GM12878 (cell line): ENCODE measurements at regions not wholly inside any gene's neighbourhood (a gene's known extent, or its start where the extent isn't known, plus 50 kb on each side); places are given as distances from the start of the nearest gene placed in this dataset.

Experiments
- ATAC-seq: fragments of 200-7000 bp; cut with Tn5 transposase; 3 replicates; pipeline ENCODE4 v1.9.1; 2020; ENCODE audit warnings: mild to moderate bottlenecking, moderate library complexity
- BruUV-seq: library from RNA; stranded (reverse); fragments of 400-500 nt; replicated peaks from 2 replicates; lab custom pipeline; 2021; lab: Mats Ljungman, UMichigan
- CTCF ChIA-PET: fragments of 300-600 bp; sonication (Branson Sonifier 250); formaldehyde crosslinking; extraction: SDS; loops from one replicate; lab custom pipeline; 2021; ENCODE audit warnings: inconsistent platforms; lab: Yijun Ruan, JAX
- POLR2A ChIA-PET: fragments of 350-600 bp; formaldehyde crosslinking; extraction: SDS; loops from one replicate; lab custom pipeline; 2021; ENCODE audit warnings: inconsistent platforms; lab: Charles Lee
- RAD21 ChIA-PET: fragments of 300-600 bp; sonication (Branson Sonifier 250); formaldehyde crosslinking; loops from one replicate; lab custom pipeline; 2023; ENCODE audit warnings: antibody characterized with exemption; ENCODE audit not compliant: unreplicated experiment; lab: Charles Lee
- SMC1A ChIA-PET: fragments of 300-600 bp; sonication (Branson Sonifier 250); formaldehyde crosslinking; loops from one replicate; lab custom pipeline; 2023; ENCODE audit not compliant: unreplicated experiment, uncharacterized antibody; lab: Charles Lee
- DNase-seq: peaks from one replicate; pipeline ENCODE4 v3.0.0-alpha.2; 2011; ENCODE audit warnings: low read depth, low spot score
- FAIRE-seq: peaks from 3 replicates; lab custom pipeline; 2011; peaks lifted over from hg19 to GRCh38; lab: Jason Lieb, UNC
- H2AFZ ChIP-seq: 2 replicates; pipeline ENCODE4 v1.6.0; 2011; ENCODE audit warnings: low read depth, low read length, control low read depth; ENCODE audit not compliant: control insufficient read depth
- H3K27ac ChIP-seq: 2 replicates; pipeline ENCODE4 v1.5.1; 2011; ENCODE audit warnings: control low read depth; ENCODE audit not compliant: control insufficient read depth, insufficient read depth
- H3K27me3 ChIP-seq, 2 experiments: replicated peaks in 1 of 2; 2 replicates each; pipeline versions ENCODE4 v1.6.0 to v1.6.1; 2011; ENCODE audit warnings: low read length in 1 of 2; ENCODE audit not compliant: control insufficient read depth in 2 of 2, insufficient read depth in 2 of 2
- H3K36me3 ChIP-seq, 2 experiments: 2 replicates each; pipeline ENCODE4 v1.5.1; 2011; ENCODE audit warnings: low read length in 1 of 2; ENCODE audit not compliant: control insufficient read depth in 2 of 2, insufficient read depth in 2 of 2
- H3K4me1 ChIP-seq: 2 replicates; pipeline ENCODE4 v1.6.1; 2011; ENCODE audit warnings: mild to moderate bottlenecking, low read length, moderate library complexity, mixed read lengths; ENCODE audit not compliant: control insufficient read depth, insufficient read depth
- H3K4me2 ChIP-seq: 2 replicates; pipeline ENCODE4 v1.6.0; 2011; ENCODE audit warnings: control low read depth; ENCODE audit not compliant: control insufficient read depth, insufficient read depth
- H3K4me3 ChIP-seq: fragments of 200-600 bp; sonication (generic); 2 replicates; pipeline ENCODE4 v1.5.1; 2016
- H3K79me2 ChIP-seq: 2 replicates; pipeline ENCODE4 v1.6.0; 2011; ENCODE audit warnings: low read length; ENCODE audit not compliant: control insufficient read depth, insufficient read depth
- H3K9ac ChIP-seq: 2 replicates; pipeline ENCODE4 v1.8.0; 2011; ENCODE audit warnings: low read length, control low read depth, mixed read lengths; ENCODE audit not compliant: control insufficient read depth, insufficient read depth
- H3K9me3 ChIP-seq: replicated peaks from 3 replicates; pipeline ENCODE4 v1.5.1; 2011; ENCODE audit warnings: mild to moderate bottlenecking, low read length; ENCODE audit not compliant: control insufficient read depth, insufficient read depth
- H4K20me1 ChIP-seq: 2 replicates; pipeline ENCODE4 v1.6.0; 2011; ENCODE audit not compliant: control insufficient read depth, insufficient read depth
- E2F4 ChIP-seq: IDR thresholded peaks from 2 replicates; pipeline ENCODE4 v1.6.1; 2012; ENCODE audit warnings: low read depth, low read length, improper control_type of control experiment
- EGR1 ChIP-seq, 2 experiments: IDR thresholded peaks; 1 replicate in 1 of 2; 2 replicates in 1 of 2; pipeline ENCODE4 v1.6.1; 2011 to 2012; ENCODE audit warnings: low read depth in 2 of 2, low read length in 2 of 2, borderline replicate concordance in 1 of 2, mild to moderate bottlenecking in 1 of 2, moderate library complexity in 1 of 2
- ELK1 ChIP-seq: IDR thresholded peaks from 2 replicates; pipeline ENCODE4 v1.6.1; 2012; ENCODE audit warnings: low read depth, low read length, improper control_type of control experiment
- FOXM1 ChIP-seq: IDR thresholded peaks from 2 replicates; pipeline ENCODE4 v1.6.1; 2012; ENCODE audit warnings: low read depth, mild to moderate bottlenecking, inconsistent platforms, low read length, moderate library complexity
- IRF4 ChIP-seq: IDR thresholded peaks from 2 replicates; pipeline ENCODE4 v1.6.1; 2011; ENCODE audit warnings: low read depth, low read length
- LARP7 ChIP-seq: fragments of 450-650 bp; IDR thresholded peaks from 2 replicates; pipeline ENCODE4 v1.6.1; 2017; ENCODE audit warnings: mild to moderate bottlenecking
- NFIC ChIP-seq: IDR thresholded peaks from 2 replicates; pipeline ENCODE4 v1.6.1; 2012; ENCODE audit warnings: low read depth, mild to moderate bottlenecking, inconsistent platforms, low read length, moderate library complexity
- POU2F2 ChIP-seq: IDR thresholded peaks from 3 replicates; pipeline ENCODE4 v1.6.1; 2011; ENCODE audit warnings: low read depth, mild to moderate bottlenecking, low read length, borderline replicate concordance
- SMAD1 ChIP-seq: fragments of 450-650 bp; IDR thresholded peaks from 2 replicates; pipeline ENCODE4 v1.6.1; 2018; ENCODE audit warnings: mild to moderate bottlenecking, low read depth; ENCODE audit not compliant: partially characterized antibody
- SMC3 ChIP-seq: IDR thresholded peaks from 2 replicates; pipeline ENCODE4 v1.6.1; 2011; ENCODE audit warnings: low read length, improper control_type of control experiment, borderline replicate concordance
- ZBTB40 ChIP-seq: fragments of 450-650 bp; IDR thresholded peaks from 2 replicates; pipeline ENCODE4 v1.6.1; 2016; ENCODE audit warnings: mild to moderate bottlenecking, moderate library complexity, borderline replicate concordance
- ZNF217 ChIP-seq: fragments of 450-650 bp; IDR thresholded peaks from 2 replicates; pipeline ENCODE4 v1.6.1; 2017; ENCODE audit warnings: antibody characterized with exemption, mild to moderate bottlenecking
- WGBS: methylation state at CpG from one replicate; pipeline ENCODE4 v1.1.6; 2016; ENCODE audit warnings: low lambda C conversion rate; ENCODE audit not compliant: insufficient replicate concordance, insufficient coverage; ENCODE audit errors: missing lambda C conversion rate; 5-methylcytosine and 5-hydroxymethylcytosine counted together
- in situ Hi-C: fragments of 300-500 bp; cut with MboI; formaldehyde crosslinking; loops from 9 replicates; pipeline ENCODE4 v1.14.3; 2018; ENCODE audit warnings: mixed read lengths
- intact Hi-C: fragments of 100-400 bp; cut with micrococcal nuclease; formaldehyde crosslinking; loops from one replicate; pipeline ENCODE4 v1.14.2; 2022; ENCODE audit not compliant: unreplicated experiment

- H3K4me2 ChIP-seq, result no peak overlapping the region
- H3K4me1 ChIP-seq, result no peaks in the 10 kb centered on the region
- H3K9me3 ChIP-seq, result no peaks in the 10 kb centered on the region
- no peaks in the 10 kb centered on the region for H3K36me3 ChIP-seq
- ChIA-PET POLR2A (no interaction called here), RAD21 (no interaction called here), SMC1A (no interaction called here), CTCF (no interaction called here)
- H3K9ac ChIP-seq, result no peak overlapping the region
- H3K79me2 ChIP-seq, result no peaks in the 10 kb centered on the region
- FAIRE-seq (no peak), DNase-seq (no peak), ATAC-seq (no peak)
- WGBS, result 87% methylated on average over 1 of the region's 1 CpG
- no peaks in the 10 kb centered on the region for H3K27me3 ChIP-seq
- no peak overlapping the region for H2AFZ ChIP-seq
- TF ChIP-seq POU2F2 (no peak), LARP7 (no peak), ZNF217 (no peak), EGR1 (IDR thresholded peaks at IDR 0.05; ENCODE audit: borderline replicate concordance in 1 of 2, low read depth in 2 of 2, low read length in 2 of 2) (no peak)
- H3K27ac ChIP-seq, result no peak overlapping the region
- H4K20me1 ChIP-seq, result no peaks in the 10 kb centered on the region
- BruUV-seq, result no TSS peak
- in situ Hi-C loops (no loop called here), intact Hi-C loops (no loop called here)
- no peak overlapping the region for H3K4me3 ChIP-seq
These were observed 134.5 kb upstream of the TLL1 start for GRCh38 chr4:165738571-165738970.

- no TSS peak for BruUV-seq
- intact Hi-C loops (no loop called here), in situ Hi-C loops (no loop called here)
- no peak for FAIRE-seq
- WGBS, result 34% methylated on average over 6 of the region's 6 CpGs
- Histone ChIP-seq H3K9me3 (no peaks in the 10 kb centered on the region), H3K27ac (no peak overlapping the region), H3K4me3 (no peak overlapping the region), H2AFZ (no peak overlapping the region), H3K27me3 (no peaks in the 10 kb centered on the region), H3K9ac (no peak overlapping the region), H3K4me1 (no peaks in the 10 kb centered on the region), H4K20me1 (no peaks in the 10 kb centered on the region), H3K79me2 (no peaks in the 10 kb centered on the region), H3K4me2 (no peak overlapping the region), H3K36me3 (no peaks in the 10 kb centered on the region)
- no peak for ATAC-seq
- POLR2A ChIA-PET, result no interaction called here
- RAD21 ChIA-PET, result no interaction called here
- SMC1A ChIA-PET, result no interaction called here
- DNase-seq, result no peak
- CTCF ChIA-PET, result no interaction called here
- no peak for TF ChIP-seq NFIC
- TF ChIP-seq SMAD1, result no peak
- TF ChIP-seq ZBTB40, result no peak
- TF ChIP-seq IRF4, result no peak
- no peak for TF ChIP-seq E2F4
- no peak for TF ChIP-seq EGR1 (IDR thresholded peaks at IDR 0.05; ENCODE audit: borderline replicate concordance in 1 of 2, low read depth in 2 of 2, low read length in 2 of 2)
- no peak for TF ChIP-seq FOXM1
- TF ChIP-seq SMC3, result no peak
- no peak for TF ChIP-seq ELK1
These were observed 132.1 kb upstream of the TLL1 start for GRCh38 chr4:165740911-165741310.
